ENCODE measurements at regions not wholly inside any gene's neighbourhood (a gene's known extent, or its start where the extent isn't known, plus 50 kb on each side); places are given as distances from the start of the nearest gene placed in this dataset.
"Not testable (repeated sequence)": the region's sequence is repeated elsewhere in the genome, so short reads cannot be mapped to it uniquely, and the experiment has no call there.

DNA sequence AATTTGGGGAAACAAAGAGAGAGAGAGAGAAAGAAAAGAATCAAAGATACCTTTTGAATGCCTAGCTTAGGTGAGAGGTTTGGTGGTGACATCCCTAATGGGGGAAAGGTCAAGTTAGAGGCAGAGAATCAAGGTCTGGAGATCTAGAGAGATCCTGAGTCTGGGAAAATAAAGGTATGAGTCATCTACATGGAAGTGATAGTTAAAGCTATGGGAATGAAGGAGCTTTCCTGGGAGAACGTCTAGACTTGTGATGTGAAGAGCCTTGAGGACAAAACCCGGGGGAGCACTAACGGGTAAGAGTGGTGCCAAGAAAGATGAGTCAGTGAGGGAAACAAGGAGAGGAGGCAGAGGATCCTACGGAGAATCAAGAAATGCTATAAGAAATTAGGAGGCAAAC lies 110.8 kb upstream of the RUNX1 start:
- no TSS peak for BruUV-seq (replicated peaks)
- ChIA-PET POLR2A (no interaction called here), CTCF (ENCODE audit: unreplicated experiment) (no interaction called here)
- DNase-seq (ENCODE audit: low spot score) = no peak
- Histone ChIP-seq H3K4me2 (ENCODE audit: low read length) (no peak overlapping the region), H3K4me1 (ENCODE audit: insufficient read depth, low read length, poor library complexity, severe bottlenecking) (no peaks in the 10 kb centered on the region), H3K4me3 (ENCODE audit: low read depth, low read length, poor library complexity, severe bottlenecking) (no peak overlapping the region), H2AFZ (ENCODE audit: low read length) (no peak overlapping the region), H3K9me2 (ENCODE audit: insufficient read depth, low read length) (no peaks in the 10 kb centered on the region), H3K27ac (ENCODE audit: low read depth, low read length, poor library complexity, severe bottlenecking) (no peak overlapping the region), H3K36me3 (ENCODE audit: insufficient read depth, low read length) (no peaks in the 10 kb centered on the region), H3K9me3 (ENCODE audit: low read length) (peaks cover 21% of the 10 kb centered on the region), H3K79me2 (ENCODE audit: insufficient read depth, low read depth, low read length) (no peaks in the 10 kb centered on the region), H4K20me1 (ENCODE audit: insufficient read depth, low read length) (no peaks in the 10 kb centered on the region)
- intact Hi-C loops (cut with micrococcal nuclease; ENCODE audit: unreplicated experiment) = no loop called here
- TF ChIP-seq EZH2phosphoT487 (IDR thresholded peaks at IDR 0.05; ENCODE audit: borderline replicate concordance, low read depth, low read length) = no peak
- TF ChIP-seq, protein P1, sequence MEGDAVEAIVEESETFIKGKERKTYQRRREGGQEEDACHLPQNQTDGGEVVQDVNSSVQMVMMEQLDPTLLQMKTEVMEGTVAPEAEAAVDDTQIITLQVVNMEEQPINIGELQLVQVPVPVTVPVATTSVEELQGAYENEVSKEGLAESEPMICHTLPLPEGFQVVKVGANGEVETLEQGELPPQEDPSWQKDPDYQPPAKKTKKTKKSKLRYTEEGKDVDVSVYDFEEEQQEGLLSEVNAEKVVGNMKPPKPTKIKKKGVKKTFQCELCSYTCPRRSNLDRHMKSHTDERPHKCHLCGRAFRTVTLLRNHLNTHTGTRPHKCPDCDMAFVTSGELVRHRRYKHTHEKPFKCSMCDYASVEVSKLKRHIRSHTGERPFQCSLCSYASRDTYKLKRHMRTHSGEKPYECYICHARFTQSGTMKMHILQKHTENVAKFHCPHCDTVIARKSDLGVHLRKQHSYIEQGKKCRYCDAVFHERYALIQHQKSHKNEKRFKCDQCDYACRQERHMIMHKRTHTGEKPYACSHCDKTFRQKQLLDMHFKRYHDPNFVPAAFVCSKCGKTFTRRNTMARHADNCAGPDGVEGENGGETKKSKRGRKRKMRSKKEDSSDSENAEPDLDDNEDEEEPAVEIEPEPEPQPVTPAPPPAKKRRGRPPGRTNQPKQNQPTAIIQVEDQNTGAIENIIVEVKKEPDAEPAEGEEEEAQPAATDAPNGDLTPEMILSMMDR (conservative IDR thresholded peaks at IDR 0.05; ENCODE audit: low read length) = no peak

- CTCF ChIA-PET (ENCODE audit: unreplicated experiment); BruUV-seq (replicated peaks): not testable (repeated sequence)
Measured at GRCh38 chr21:35157374-35157773, 108.3 kb upstream of the RUNX1 start.

DNA sequence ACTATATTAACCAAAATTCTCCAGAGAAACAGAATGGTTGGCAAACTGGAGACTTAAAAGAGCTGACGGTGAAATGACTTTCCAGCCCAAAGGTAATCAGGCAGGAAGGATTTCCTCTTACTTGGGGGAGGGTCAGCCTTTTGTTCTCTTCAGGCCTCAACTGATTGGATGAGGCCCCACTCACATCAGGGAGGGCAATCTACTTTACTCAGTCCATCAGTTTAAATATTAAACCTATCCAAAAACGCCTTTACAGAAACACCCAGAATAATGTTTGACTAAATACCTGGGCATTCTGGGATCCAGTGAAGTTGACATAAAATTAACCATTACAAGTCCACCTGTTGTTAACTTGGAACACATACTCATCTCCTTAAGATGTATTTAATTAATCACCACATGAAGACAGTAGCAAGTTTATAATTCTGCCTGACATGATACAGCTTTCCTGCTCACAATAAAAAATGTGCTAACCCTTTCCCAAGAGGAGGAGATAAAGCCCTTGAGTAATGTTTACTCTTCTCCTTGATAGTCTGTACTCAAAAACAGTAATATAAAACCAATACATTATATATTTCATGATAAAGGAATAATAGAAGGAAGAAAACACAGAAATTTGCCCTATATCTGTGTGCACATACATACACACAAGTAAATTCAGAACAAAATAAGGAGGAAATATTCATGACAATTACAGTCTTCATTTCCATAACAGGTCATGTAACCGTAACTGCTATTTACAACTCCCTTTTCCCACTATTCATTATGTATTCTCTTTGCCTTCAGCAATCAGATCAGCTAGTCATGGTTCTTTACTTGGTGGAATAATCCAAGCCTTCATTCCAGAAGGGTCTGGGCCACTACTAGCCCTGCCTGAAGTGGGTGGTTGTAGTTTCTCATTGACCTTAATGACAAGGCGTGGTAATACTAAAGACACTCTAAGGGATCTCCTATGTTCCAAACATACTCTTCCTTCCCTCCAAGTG lies 107.5 kb upstream of the RUNX1 start:
- BruUV-seq (replicated peaks) = no TSS peak
- no peak overlapping the region for H3K4me3 ChIP-seq (ENCODE audit: low read depth, low read length, poor library complexity, severe bottlenecking)
- intact Hi-C loops (cut with micrococcal nuclease; ENCODE audit: unreplicated experiment) = no loop called here
- no peaks in the 10 kb centered on the region for H3K79me2 ChIP-seq (ENCODE audit: insufficient read depth, low read depth, low read length)
- H2AFZ ChIP-seq (ENCODE audit: low read length) = no peak overlapping the region
- DNase-seq (ENCODE audit: low spot score) = no peak
- H3K27ac ChIP-seq (ENCODE audit: low read depth, low read length, poor library complexity, severe bottlenecking) = no peak overlapping the region
- no peaks in the 10 kb centered on the region for H3K9me2 ChIP-seq (ENCODE audit: insufficient read depth, low read length)
- POLR2A ChIA-PET = interaction anchor here (0.6 kb wide), 1 partner anchor 76 kb away, joined by 3 read pairs; no protein-coding TSS in a partner anchor
- H3K9me3 ChIP-seq (ENCODE audit: low read length) = peaks cover 20% of the 10 kb centered on the region; the same call in 1 of the 2 replicates
- H4K20me1 ChIP-seq (ENCODE audit: insufficient read depth, low read length) = no peaks in the 10 kb centered on the region
- TF ChIP-seq, protein P1 (conservative IDR thresholded peaks at IDR 0.05; ENCODE audit: low read length) = no peak
- no peak for TF ChIP-seq EZH2phosphoT487 (IDR thresholded peaks at IDR 0.05; ENCODE audit: borderline replicate concordance, low read depth, low read length)
- no peaks in the 10 kb centered on the region for H3K36me3 ChIP-seq (ENCODE audit: insufficient read depth, low read length)
- H3K4me2 ChIP-seq (ENCODE audit: low read length) = no peak overlapping the region
- no peaks in the 10 kb centered on the region for H3K4me1 ChIP-seq (ENCODE audit: insufficient read depth, low read length, poor library complexity, severe bottlenecking)
- CTCF ChIA-PET (ENCODE audit: unreplicated experiment) = interaction anchor here (0.5 kb wide), 1 partner anchor 18 kb away, joined by 3 read pairs; no protein-coding TSS in a partner anchor

More at GRCh38 chr21:35157374-35157773, 108.3 kb upstream of the RUNX1 start:
- H4K20me1 ChIP-seq (ENCODE audit: insufficient read depth, low read length); H3K79me2 ChIP-seq (ENCODE audit: insufficient read depth, low read depth, low read length); POLR2A ChIA-PET; H3K36me3 ChIP-seq (ENCODE audit: insufficient read depth, low read length); H3K4me3 ChIP-seq (ENCODE audit: low read depth, low read length, poor library complexity, severe bottlenecking); H3K27ac ChIP-seq (ENCODE audit: low read depth, low read length, poor library complexity, severe bottlenecking); H3K4me2 ChIP-seq (ENCODE audit: low read length); intact Hi-C loops (cut with micrococcal nuclease; ENCODE audit: unreplicated experiment); H3K9me2 ChIP-seq (ENCODE audit: insufficient read depth, low read length); H3K4me1 ChIP-seq (ENCODE audit: insufficient read depth, low read length, poor library complexity, severe bottlenecking); DNase-seq (ENCODE audit: low spot score); H2AFZ ChIP-seq (ENCODE audit: low read length): not testable (repeated sequence)
- peaks cover 20% of the 10 kb centered on the region; the same call in 1 of the 2 replicates for H3K9me3 ChIP-seq (ENCODE audit: low read length)

Data from OCI-LY7 (cell line).